ENCODE measurements at regions not wholly inside any gene's neighbourhood (a gene's known extent, or its start where the extent isn't known, plus 50 kb on each side); places are given as distances from the start of the nearest gene placed in this dataset.

DNA sequence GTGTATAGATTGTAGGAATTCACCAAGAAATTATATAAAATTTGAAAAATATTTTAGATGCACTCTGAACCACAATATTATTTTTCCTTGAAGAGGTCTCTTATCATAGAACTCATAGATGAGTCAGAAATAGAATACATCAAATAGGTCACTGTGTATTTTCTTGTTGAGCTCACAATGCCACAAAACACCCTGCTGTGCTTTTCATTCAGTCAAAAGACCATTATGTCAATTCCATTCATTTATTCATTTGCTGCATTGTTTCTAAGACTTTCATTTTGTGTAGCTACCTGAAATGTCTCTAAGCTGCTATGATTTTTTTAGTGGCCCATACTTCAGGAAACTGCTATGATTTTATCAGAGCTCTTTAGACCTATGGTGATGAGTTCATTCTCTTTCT is 231.9 kb upstream of the AVPR1A start:
- H3K27ac ChIP-seq (ENCODE audit: extremely low read length, insufficient read depth, low read length): no peak overlapping the region
- TF ChIP-seq, protein P1, sequence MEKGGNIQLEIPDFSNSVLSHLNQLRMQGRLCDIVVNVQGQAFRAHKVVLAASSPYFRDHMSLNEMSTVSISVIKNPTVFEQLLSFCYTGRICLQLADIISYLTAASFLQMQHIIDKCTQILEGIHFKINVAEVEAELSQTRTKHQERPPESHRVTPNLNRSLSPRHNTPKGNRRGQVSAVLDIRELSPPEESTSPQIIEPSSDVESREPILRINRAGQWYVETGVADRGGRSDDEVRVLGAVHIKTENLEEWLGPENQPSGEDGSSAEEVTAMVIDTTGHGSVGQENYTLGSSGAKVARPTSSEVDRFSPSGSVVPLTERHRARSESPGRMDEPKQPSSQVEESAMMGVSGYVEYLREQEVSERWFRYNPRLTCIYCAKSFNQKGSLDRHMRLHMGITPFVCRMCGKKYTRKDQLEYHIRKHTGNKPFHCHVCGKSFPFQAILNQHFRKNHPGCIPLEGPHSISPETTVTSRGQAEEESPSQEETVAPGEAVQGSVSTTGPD (CRISPR knock-in tag; IDR thresholded peaks at IDR 0.05): no peak
- TF ChIP-seq EP300 (IDR thresholded peaks at IDR 0.05; ENCODE audit: low read depth in 2 of 2, low read length in 2 of 2): no peak
- no peak for TF ChIP-seq EP300 (CRISPR knock-in tag; IDR thresholded peaks at IDR 0.05; ENCODE audit: borderline replicate concordance)
- TF ChIP-seq MLLT10 (CRISPR knock-in tag; IDR thresholded peaks at IDR 0.05): no peak
- TF ChIP-seq, protein P2, sequence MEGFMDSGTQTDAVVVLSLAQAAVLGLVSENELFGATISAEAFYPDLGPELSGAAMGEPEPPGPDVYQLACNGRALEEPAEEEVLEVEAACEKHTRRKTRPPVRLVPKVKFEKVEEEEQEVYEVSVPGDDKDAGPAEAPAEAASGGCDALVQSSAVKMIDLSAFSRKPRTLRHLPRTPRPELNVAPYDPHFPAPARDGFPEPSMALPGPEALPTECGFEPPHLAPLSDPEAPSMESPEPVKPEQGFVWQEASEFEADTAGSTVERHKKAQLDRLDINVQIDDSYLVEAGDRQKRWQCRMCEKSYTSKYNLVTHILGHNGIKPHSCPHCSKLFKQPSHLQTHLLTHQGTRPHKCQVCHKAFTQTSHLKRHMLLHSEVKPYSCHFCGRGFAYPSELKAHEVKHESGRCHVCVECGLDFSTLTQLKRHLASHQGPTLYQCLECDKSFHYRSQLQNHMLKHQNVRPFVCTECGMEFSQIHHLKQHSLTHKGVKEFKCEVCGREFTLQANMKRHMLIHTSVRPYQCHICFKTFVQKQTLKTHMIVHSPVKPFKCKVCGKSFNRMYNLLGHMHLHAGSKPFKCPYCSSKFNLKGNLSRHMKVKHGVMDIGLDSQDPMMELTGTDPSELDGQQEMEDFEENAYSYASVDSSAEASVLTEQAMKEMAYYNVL (CRISPR knock-in tag; IDR thresholded peaks at IDR 0.05; ENCODE audit: borderline replicate concordance): no peak
- DNase-seq (ENCODE audit: low spot score) (no peak), ATAC-seq (no peak), FAIRE-seq (no peak)
- H3K79me2 ChIP-seq (ENCODE audit: insufficient read depth, low read length): no peaks in the 10 kb centered on the region
- H2AFZ ChIP-seq (ENCODE audit: low read length): no peak overlapping the region
- H3K4me3 ChIP-seq (replicated peaks in 1 of 3; ENCODE audit: insufficient read depth in 1 of 3, low read depth in 2 of 3, low read length in 3 of 3): no peak overlapping the region
- intact Hi-C loops (cut with micrococcal nuclease; ENCODE audit: unreplicated experiment): no loop called here
- no peaks in the 10 kb centered on the region for H4K20me1 ChIP-seq (ENCODE audit: insufficient read depth, low read length)
- CTCF ChIA-PET (ENCODE audit: low intra/inter-chr PET ratio, low total read pairs): no interaction called here
- H3K4me1 ChIP-seq (ENCODE audit: insufficient read depth, low read length): no peaks in the 10 kb centered on the region
- H3K36me3 ChIP-seq (replicated peaks in 1 of 2; ENCODE audit: control insufficient read depth in 1 of 2, insufficient read depth in 2 of 2, low read length in 2 of 2): no peaks in the 10 kb centered on the region
- no peaks in the 10 kb centered on the region for H3K9me3 ChIP-seq (ENCODE audit: low read length)
- no peaks in the 10 kb centered on the region for H3K27me3 ChIP-seq (ENCODE audit: control insufficient read depth in 1 of 2, insufficient read depth in 2 of 2, low read length in 2 of 2)
- BruUV-seq (replicated peaks): no TSS peak
- POLR2A ChIA-PET: no interaction called here
- H3K4me2 ChIP-seq (ENCODE audit: low read depth, low read length): no peak overlapping the region
- in situ Hi-C loops (cut with HindIII; ENCODE audit: extremely low pct_ligation_motif_present, low pct_unique_long_range_greater_than_20kb): no loop called here
- no peak overlapping the region for H3K9ac ChIP-seq (ENCODE audit: insufficient read depth, low read depth, low read length)

DNA sequence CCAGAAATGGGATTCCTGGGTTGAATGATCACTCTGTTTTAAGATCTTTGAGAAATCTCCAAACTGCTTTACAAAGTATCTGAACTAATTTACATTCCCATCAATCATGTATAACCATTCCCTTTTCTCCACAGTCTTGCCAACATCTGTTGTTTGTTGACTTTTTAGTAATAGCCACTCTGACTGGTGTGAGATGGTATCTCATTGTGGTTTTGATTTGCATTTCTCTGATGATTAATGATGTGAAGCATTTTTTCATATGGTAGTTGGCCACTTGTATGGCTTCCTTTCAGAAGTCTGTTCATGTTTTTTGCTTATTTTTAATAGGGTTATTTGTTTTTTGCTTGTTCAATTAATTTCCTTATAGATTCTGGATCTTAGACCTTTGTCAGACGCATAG is 211.8 kb upstream of the AVPR1A start:
- 3% methylated on average over 1 of the region's 1 CpG for WGBS (ENCODE audit: low lambda C conversion rate)
- H3K27me3 ChIP-seq (ENCODE audit: control insufficient read depth in 1 of 2, insufficient read depth in 2 of 2, low read length in 2 of 2): no peaks in the 10 kb centered on the region
- no peak overlapping the region for H3K4me3 ChIP-seq (replicated peaks in 1 of 3; ENCODE audit: insufficient read depth in 1 of 3, low read depth in 2 of 3, low read length in 3 of 3)
- no peaks in the 10 kb centered on the region for H3K4me1 ChIP-seq (ENCODE audit: insufficient read depth, low read length)
- no peak overlapping the region for H3K27ac ChIP-seq (ENCODE audit: extremely low read length, insufficient read depth, low read length)
- H2AFZ ChIP-seq (ENCODE audit: low read length): no peak overlapping the region
- in situ Hi-C loops (cut with HindIII; ENCODE audit: extremely low pct_ligation_motif_present, low pct_unique_long_range_greater_than_20kb) (no loop called here), intact Hi-C loops (cut with micrococcal nuclease; ENCODE audit: unreplicated experiment) (no loop called here)
- no peak overlapping the region for H3K4me2 ChIP-seq (ENCODE audit: low read depth, low read length)
- ATAC-seq (no peak), DNase-seq (ENCODE audit: low spot score) (no peak), FAIRE-seq (no peak)
- ChIA-PET CTCF (ENCODE audit: low intra/inter-chr PET ratio, low total read pairs) (no interaction called here), POLR2A (no interaction called here)
- no peak for TF ChIP-seq KLF16 (CRISPR knock-in tag; IDR thresholded peaks at IDR 0.05)
- TF ChIP-seq GATAD2A (CRISPR knock-in tag; IDR thresholded peaks at IDR 0.05): no peak
- TF ChIP-seq, protein P3, sequence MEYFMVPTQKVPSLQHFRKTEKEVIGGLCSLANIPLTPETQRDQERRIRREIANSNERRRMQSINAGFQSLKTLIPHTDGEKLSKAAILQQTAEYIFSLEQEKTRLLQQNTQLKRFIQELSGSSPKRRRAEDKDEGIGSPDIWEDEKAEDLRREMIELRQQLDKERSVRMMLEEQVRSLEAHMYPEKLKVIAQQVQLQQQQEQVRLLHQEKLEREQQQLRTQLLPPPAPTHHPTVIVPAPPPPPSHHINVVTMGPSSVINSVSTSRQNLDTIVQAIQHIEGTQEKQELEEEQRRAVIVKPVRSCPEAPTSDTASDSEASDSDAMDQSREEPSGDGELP (IDR thresholded peaks at IDR 0.05; ENCODE audit: borderline replicate concordance, low read depth): no peak
- TF ChIP-seq SPEN (CRISPR knock-in tag; IDR thresholded peaks at IDR 0.05; ENCODE audit: low read depth): no peak
- H3K9ac ChIP-seq (ENCODE audit: insufficient read depth, low read depth, low read length): no peak overlapping the region
- no peaks in the 10 kb centered on the region for H3K36me3 ChIP-seq (replicated peaks in 1 of 2; ENCODE audit: control insufficient read depth in 1 of 2, insufficient read depth in 2 of 2, low read length in 2 of 2)
- no peaks in the 10 kb centered on the region for H3K79me2 ChIP-seq (ENCODE audit: insufficient read depth, low read length)
- no peaks in the 10 kb centered on the region for H3K9me3 ChIP-seq (ENCODE audit: low read length)
- no peaks in the 10 kb centered on the region for H4K20me1 ChIP-seq (ENCODE audit: insufficient read depth, low read length)
- no TSS peak for BruUV-seq (replicated peaks)

Data from HepG2 (cell line).